ENCODE measurements at regions not wholly inside any gene's neighbourhood (a gene's known extent, or its start where the extent isn't known, plus 50 kb on each side); places are given as distances from the start of the nearest gene placed in this dataset.

DNA sequence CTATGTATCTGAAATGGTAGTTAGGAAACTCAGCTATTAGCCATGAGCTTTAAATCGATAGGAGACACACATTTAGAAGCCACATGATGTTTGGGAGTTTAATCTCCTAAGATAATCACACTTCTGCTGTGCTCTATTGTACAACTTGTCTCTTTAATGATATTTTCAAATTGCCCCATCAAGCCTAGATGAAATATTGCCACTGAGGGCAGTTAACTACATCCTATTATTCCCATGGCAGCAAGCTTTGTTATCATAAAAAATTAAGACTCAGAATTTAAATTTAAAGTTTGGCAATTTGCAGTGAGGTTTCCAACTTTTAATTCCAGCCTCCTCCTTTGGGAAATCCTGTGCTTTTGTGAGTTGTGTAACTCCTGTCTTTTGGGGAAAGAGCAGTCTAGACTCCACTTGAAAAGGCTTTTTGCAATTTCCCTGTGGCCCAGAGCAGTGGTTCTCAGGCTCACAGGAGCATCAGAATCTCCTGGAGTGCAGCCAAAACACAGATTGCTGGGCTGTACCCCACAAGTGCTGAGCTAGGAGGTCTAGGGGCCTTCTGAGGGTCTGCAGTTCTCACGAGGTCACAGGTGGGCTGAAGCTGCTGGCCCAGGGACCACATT lies 792.4 kb downstream of the QKI start:
- Histone ChIP-seq H3K4me1 (ENCODE audit: low read length) (no peaks in the 10 kb centered on the region), H3K36me3 (replicated peaks; ENCODE audit: low read depth, low read length) (no peaks in the 10 kb centered on the region), H3K79me2 (ENCODE audit: low read length) (no peaks in the 10 kb centered on the region), H3K4me3 (ENCODE audit: low read length) (no peak overlapping the region), H2AFZ (ENCODE audit: low read depth, low read length) (no peak overlapping the region), H3K4me2 (ENCODE audit: low read length) (no peak overlapping the region), H3K27ac (ENCODE audit: low read length) (no peak overlapping the region), H4K20me1 (ENCODE audit: insufficient read depth, low read length) (no peaks in the 10 kb centered on the region), H3K9me3 (ENCODE audit: insufficient read depth, low read length) (no peaks in the 10 kb centered on the region), H3K9ac (ENCODE audit: low read length) (no peak overlapping the region), H3K27me3 (ENCODE audit: low read depth, low read length) (no peaks in the 10 kb centered on the region)
- TF ChIP-seq, protein P1, sequence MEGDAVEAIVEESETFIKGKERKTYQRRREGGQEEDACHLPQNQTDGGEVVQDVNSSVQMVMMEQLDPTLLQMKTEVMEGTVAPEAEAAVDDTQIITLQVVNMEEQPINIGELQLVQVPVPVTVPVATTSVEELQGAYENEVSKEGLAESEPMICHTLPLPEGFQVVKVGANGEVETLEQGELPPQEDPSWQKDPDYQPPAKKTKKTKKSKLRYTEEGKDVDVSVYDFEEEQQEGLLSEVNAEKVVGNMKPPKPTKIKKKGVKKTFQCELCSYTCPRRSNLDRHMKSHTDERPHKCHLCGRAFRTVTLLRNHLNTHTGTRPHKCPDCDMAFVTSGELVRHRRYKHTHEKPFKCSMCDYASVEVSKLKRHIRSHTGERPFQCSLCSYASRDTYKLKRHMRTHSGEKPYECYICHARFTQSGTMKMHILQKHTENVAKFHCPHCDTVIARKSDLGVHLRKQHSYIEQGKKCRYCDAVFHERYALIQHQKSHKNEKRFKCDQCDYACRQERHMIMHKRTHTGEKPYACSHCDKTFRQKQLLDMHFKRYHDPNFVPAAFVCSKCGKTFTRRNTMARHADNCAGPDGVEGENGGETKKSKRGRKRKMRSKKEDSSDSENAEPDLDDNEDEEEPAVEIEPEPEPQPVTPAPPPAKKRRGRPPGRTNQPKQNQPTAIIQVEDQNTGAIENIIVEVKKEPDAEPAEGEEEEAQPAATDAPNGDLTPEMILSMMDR (IDR thresholded peaks at IDR 0.05; ENCODE audit: low read depth, low read length): no peak
- TF ChIP-seq EZH2phosphoT487 (IDR thresholded peaks at IDR 0.05; ENCODE audit: low read depth): no peak

GRCh38 chr6:164200071-164200470 lies 785.6 kb downstream of the QKI start:
- no peaks in the 10 kb centered on the region for H3K27me3 ChIP-seq (ENCODE audit: low read depth, low read length)
- TF ChIP-seq, protein P1 (IDR thresholded peaks at IDR 0.05; ENCODE audit: low read depth, low read length): no peak
- TF ChIP-seq EZH2phosphoT487 (IDR thresholded peaks at IDR 0.05; ENCODE audit: low read depth): no peak
- H3K9me3 ChIP-seq (ENCODE audit: insufficient read depth, low read length): no peaks in the 10 kb centered on the region
- H3K36me3 ChIP-seq (replicated peaks; ENCODE audit: low read depth, low read length): no peaks in the 10 kb centered on the region
- H4K20me1 ChIP-seq (ENCODE audit: insufficient read depth, low read length): no peaks in the 10 kb centered on the region
- no peak overlapping the region for H3K4me3 ChIP-seq (ENCODE audit: low read length)
- H3K9ac ChIP-seq (ENCODE audit: low read length): no peak overlapping the region
- no peaks in the 10 kb centered on the region for H3K4me1 ChIP-seq (ENCODE audit: low read length)
- H3K27ac ChIP-seq (ENCODE audit: low read length): no peak overlapping the region
- H2AFZ ChIP-seq (ENCODE audit: low read depth, low read length): no peak overlapping the region
- H3K4me2 ChIP-seq (ENCODE audit: low read length): no peak overlapping the region
- H3K79me2 ChIP-seq (ENCODE audit: low read length): no peaks in the 10 kb centered on the region

DNA sequence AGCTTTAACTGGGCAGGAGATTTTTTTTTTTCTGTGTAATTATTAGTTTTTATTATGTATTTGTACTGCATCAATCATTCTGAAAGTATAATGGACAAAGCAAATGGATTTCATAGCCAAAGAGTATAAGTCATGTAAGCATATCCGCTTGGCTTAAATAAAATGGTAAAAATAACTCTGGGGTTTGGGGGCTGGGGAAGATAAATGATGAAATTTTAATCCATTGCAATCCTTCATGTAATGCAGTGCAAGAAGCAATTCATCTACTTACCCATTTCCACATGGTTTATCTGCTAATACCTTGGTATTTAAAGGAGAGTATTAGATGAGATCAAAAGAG lies 781.4 kb downstream of the QKI start:
- Histone ChIP-seq H3K27ac (ENCODE audit: low read length) (no peak overlapping the region), H3K79me2 (ENCODE audit: low read length) (no peaks in the 10 kb centered on the region), H3K27me3 (ENCODE audit: low read depth, low read length) (no peaks in the 10 kb centered on the region), H4K20me1 (ENCODE audit: insufficient read depth, low read length) (no peaks in the 10 kb centered on the region), H3K9ac (ENCODE audit: low read length) (no peak overlapping the region), H3K4me2 (ENCODE audit: low read length) (no peak overlapping the region), H3K36me3 (replicated peaks; ENCODE audit: low read depth, low read length) (no peaks in the 10 kb centered on the region), H2AFZ (ENCODE audit: low read depth, low read length) (no peak overlapping the region), H3K9me3 (ENCODE audit: insufficient read depth, low read length) (no peaks in the 10 kb centered on the region), H3K4me3 (ENCODE audit: low read length) (no peak overlapping the region), H3K4me1 (ENCODE audit: low read length) (no peaks in the 10 kb centered on the region)
- TF ChIP-seq EZH2phosphoT487 (IDR thresholded peaks at IDR 0.05; ENCODE audit: low read depth): no peak
- TF ChIP-seq, protein P1 (IDR thresholded peaks at IDR 0.05; ENCODE audit: low read depth, low read length): no peak

DNA sequence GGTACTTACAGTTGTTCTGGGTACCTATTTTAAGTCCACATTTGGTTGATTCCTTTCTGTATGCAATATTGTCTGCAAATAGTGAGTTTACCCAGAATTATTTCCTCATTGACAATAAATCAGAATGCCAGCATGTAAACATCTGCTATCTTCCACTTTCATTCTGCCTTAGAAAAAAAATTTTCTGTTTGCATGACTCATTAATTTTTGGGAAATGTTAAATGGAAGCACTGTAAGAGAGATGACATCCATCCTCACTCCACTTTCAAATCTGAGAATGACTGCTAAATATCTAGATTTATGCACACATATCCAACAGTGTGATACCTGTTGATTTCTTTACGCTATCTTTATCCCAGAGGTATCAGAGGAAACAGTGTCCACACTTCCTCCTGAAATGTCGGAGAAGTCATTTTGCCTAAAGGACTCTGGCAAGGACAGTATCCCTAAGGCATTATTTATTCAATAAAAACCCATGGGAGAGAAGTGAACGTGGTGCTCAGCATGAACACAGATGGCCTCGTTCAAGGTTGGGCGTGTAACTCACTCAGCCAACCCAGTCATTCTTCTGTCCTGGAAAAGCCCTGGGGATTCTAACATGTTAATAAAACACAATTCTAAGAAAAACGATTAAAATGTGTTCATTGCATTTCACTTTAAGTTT lies 780.9 kb downstream of the QKI start:
- no peak overlapping the region for H3K27ac ChIP-seq (ENCODE audit: low read length)
- TF ChIP-seq, protein P1 (IDR thresholded peaks at IDR 0.05; ENCODE audit: low read depth, low read length): no peak
- no peak for TF ChIP-seq EZH2phosphoT487 (IDR thresholded peaks at IDR 0.05; ENCODE audit: low read depth)
- H3K9ac ChIP-seq (ENCODE audit: low read length): no peak overlapping the region
- H3K4me2 ChIP-seq (ENCODE audit: low read length): no peak overlapping the region
- no peaks in the 10 kb centered on the region for H3K36me3 ChIP-seq (replicated peaks; ENCODE audit: low read depth, low read length)
- H3K27me3 ChIP-seq (ENCODE audit: low read depth, low read length): no peaks in the 10 kb centered on the region
- H3K9me3 ChIP-seq (ENCODE audit: insufficient read depth, low read length): no peaks in the 10 kb centered on the region
- no peak overlapping the region for H3K4me3 ChIP-seq (ENCODE audit: low read length)
- no peaks in the 10 kb centered on the region for H3K4me1 ChIP-seq (ENCODE audit: low read length)
- no peak overlapping the region for H2AFZ ChIP-seq (ENCODE audit: low read depth, low read length)
- H3K79me2 ChIP-seq (ENCODE audit: low read length): no peaks in the 10 kb centered on the region
- no peaks in the 10 kb centered on the region for H4K20me1 ChIP-seq (ENCODE audit: insufficient read depth, low read length)
